IMR-90 (cell line): ENCODE measurements at regions not wholly inside any gene's neighbourhood (a gene's known extent, or its start where the extent isn't known, plus 50 kb on each side); places are given as distances from the start of the nearest gene placed in this dataset.

ENCODE experiments used
- ATAC-seq: fragments of 200-7000 bp; cut with Tn5 transposase; 2 replicates; pipeline ENCODE4 v1.9.1; 2020; ENCODE audit warnings: low read depth, mild to moderate bottlenecking, moderate library complexity
- BruUV-seq: library from RNA; stranded (reverse); fragments of 400-500 nt; replicated peaks from 2 replicates; lab custom pipeline; 2021; lab: Mats Ljungman, UMichigan
- CTCF ChIA-PET: fragments of 300-600 bp; formaldehyde crosslinking; extraction: SDS; loops from one replicate; lab custom pipeline; 2021; ENCODE audit warnings: antibody characterized with exemption; lab: Yijun Ruan, JAX
- POLR2A ChIA-PET: fragments of 300-600 bp; sonication (Branson Sonifier 250); formaldehyde crosslinking; loops from one replicate; lab custom pipeline; 2022; ENCODE audit warnings: antibody characterized with exemption; ENCODE audit not compliant: unreplicated experiment; lab: Charles Lee
- DNase-seq: peaks from one replicate; pipeline ENCODE4 v3.0.0; 2013
- H2AFZ ChIP-seq: replicated peaks from 2 replicates; pipeline ENCODE3; 2013; ENCODE audit warnings: low read length, mild to moderate bottlenecking; ENCODE audit not compliant: poor library complexity
- H2AK5ac ChIP-seq: 2 replicates; pipeline ENCODE4 v1.6.1; 2013; ENCODE audit warnings: low read depth, low read length, inconsistent platforms
- H2AK9ac ChIP-seq: replicated peaks from 2 replicates; pipeline ENCODE3; 2013; ENCODE audit warnings: mild to moderate bottlenecking, low read depth, low read length, moderate library complexity; ENCODE audit not compliant: poor library complexity
- H2BK120ac ChIP-seq: 2 replicates; pipeline ENCODE4 v1.6.1; 2013; ENCODE audit warnings: low read depth, low read length, inconsistent platforms
- H2BK15ac ChIP-seq: 3 replicates; pipeline ENCODE4 v1.6.1; 2013; ENCODE audit warnings: low read depth, low read length, inconsistent platforms
- H2BK20ac ChIP-seq: 2 replicates; pipeline ENCODE4 v1.6.1; 2013; ENCODE audit warnings: low read depth, mild to moderate bottlenecking, inconsistent platforms, low read length, moderate library complexity
- H2BK5ac ChIP-seq: 2 replicates; pipeline ENCODE4 v1.6.1; 2013; ENCODE audit warnings: mild to moderate bottlenecking, low read depth, low read length, inconsistent platforms; ENCODE audit not compliant: poor library complexity, severe bottlenecking
- H3K14ac ChIP-seq: replicated peaks from 2 replicates; pipeline ENCODE4 v1.6.1; 2013; ENCODE audit warnings: low read depth, low read length, inconsistent platforms
- H3K18ac ChIP-seq: 2 replicates; pipeline ENCODE4 v1.6.1; 2013; ENCODE audit warnings: low read depth, low read length, control low read depth
- H3K23ac ChIP-seq: 2 replicates; pipeline ENCODE4 v1.6.1; 2013; ENCODE audit warnings: low read depth, low read length, inconsistent platforms
- H3K27ac ChIP-seq: 2 replicates; pipeline ENCODE4 v1.5.1; 2013; ENCODE audit warnings: mild to moderate bottlenecking, control low read depth, low read length; ENCODE audit not compliant: insufficient read depth
- H3K27me3 ChIP-seq: 2 replicates; pipeline ENCODE4 v1.6.1; 2013; ENCODE audit warnings: low read length; ENCODE audit not compliant: control insufficient read depth, insufficient read depth
- H3K36me3 ChIP-seq: 2 replicates; pipeline ENCODE4 v1.6.1; 2013; ENCODE audit warnings: low read length, mixed read lengths; ENCODE audit not compliant: control insufficient read depth, insufficient read depth
- H3K4ac ChIP-seq: 2 replicates; pipeline ENCODE4 v1.6.1; 2013; ENCODE audit warnings: low read depth, low read length, inconsistent platforms
- H3K4me1 ChIP-seq: 2 replicates; pipeline ENCODE4 v1.6.1; 2013; ENCODE audit warnings: low read length, mixed read lengths; ENCODE audit not compliant: control insufficient read depth, insufficient read depth
- H3K4me2 ChIP-seq: 2 replicates; pipeline ENCODE4 v1.6.1; 2013; ENCODE audit warnings: low read depth, mild to moderate bottlenecking, control low read depth, low read length, moderate library complexity
- H3K4me3 ChIP-seq: 2 replicates; pipeline ENCODE4 v1.5.1; 2013; ENCODE audit warnings: low read depth, mild to moderate bottlenecking, control low read depth, low read length, moderate library complexity; ENCODE audit not compliant: insufficient read depth
- H3K56ac ChIP-seq: 2 replicates; pipeline ENCODE4 v1.6.1; 2013; ENCODE audit warnings: low read length, inconsistent platforms; ENCODE audit not compliant: insufficient read depth; ENCODE audit errors: extremely low read depth
- H3K79me1 ChIP-seq, 2 experiments: 2 replicates each; pipeline ENCODE4 v1.6.1; 2013; ENCODE audit warnings: low read length in 2 of 2, inconsistent platforms in 1 of 2, low read depth in 1 of 2
- H3K9ac ChIP-seq: 2 replicates; pipeline ENCODE4 v1.6.1; 2013; ENCODE audit warnings: low read depth, low read length, control low read depth
- H3K9me1 ChIP-seq: 2 replicates; pipeline ENCODE4 v1.6.1; 2013; ENCODE audit warnings: low read length, inconsistent platforms; ENCODE audit not compliant: insufficient read depth
- H3K9me3 ChIP-seq: 2 replicates; pipeline ENCODE4 v1.6.1; 2013; ENCODE audit warnings: low read length; ENCODE audit not compliant: control insufficient read depth, insufficient read depth
- H4K20me1 ChIP-seq: 2 replicates; pipeline ENCODE4 v1.6.1; 2013; ENCODE audit warnings: low read length, inconsistent platforms; ENCODE audit not compliant: insufficient read depth
- H4K5ac ChIP-seq: 2 replicates; pipeline ENCODE4 v1.6.1; 2013; ENCODE audit warnings: mild to moderate bottlenecking, low read depth, low read length, control low read depth
- H4K8ac ChIP-seq, 2 experiments: 2 replicates each; pipeline ENCODE4 v1.6.1; 2013; ENCODE audit warnings: low read depth in 2 of 2, low read length in 2 of 2, control low read depth in 1 of 2, inconsistent platforms in 1 of 2
- H4K91ac ChIP-seq: 2 replicates; pipeline ENCODE4 v1.6.1; 2013; ENCODE audit warnings: low read depth, low read length, inconsistent platforms; ENCODE audit not compliant: insufficient read depth
- CEBPB ChIP-seq: IDR thresholded peaks from 2 replicates; pipeline ENCODE4 v1.6.1; 2012; ENCODE audit warnings: low read depth, low read length, improper control_type of control experiment
- CHD1 ChIP-seq: IDR thresholded peaks from 2 replicates; pipeline ENCODE4 v1.6.1; 2012; ENCODE audit warnings: low read depth, low read length, improper control_type of control experiment
- ELK1 ChIP-seq: fragments of 150-350 bp; IDR thresholded peaks from 2 replicates; pipeline ENCODE4 v1.6.1; 2016; ENCODE audit warnings: low read depth, mild to moderate bottlenecking, low read length, moderate library complexity, borderline replicate concordance
- FOS ChIP-seq: fragments of 150-350 bp; IDR thresholded peaks from 2 replicates; pipeline ENCODE4 v1.6.1; 2016; ENCODE audit warnings: low read depth, low read length
- POLR2A ChIP-seq: IDR thresholded peaks from 2 replicates; pipeline ENCODE4 v1.6.1; 2012; ENCODE audit warnings: mild to moderate bottlenecking, low read depth, low read length
- RFX5 ChIP-seq: IDR thresholded peaks from 2 replicates; pipeline ENCODE4 v1.8.0; 2012; ENCODE audit warnings: low read depth, mild to moderate bottlenecking, low read length, moderate library complexity
- SMC3 ChIP-seq: fragments of 150-350 bp; IDR thresholded peaks from 2 replicates; pipeline ENCODE4 v1.6.1; 2016; ENCODE audit warnings: low read depth, mild to moderate bottlenecking, antibody characterized with exemption, low read length, moderate library complexity
- USF2 ChIP-seq: fragments of 150-350 bp; IDR thresholded peaks from 2 replicates; pipeline ENCODE4 v1.6.1; 2017; ENCODE audit warnings: mild to moderate bottlenecking, antibody characterized with exemption, low read length, low read depth
- WGBS, 2 experiments: methylation state at CpG; one replicate each; pipeline versions ENCODE4 v1.1.5 to v1.1.7; 2013; ENCODE audit warnings: missing lambda C conversion rate in 2 of 2; ENCODE audit not compliant: insufficient read length in 1 of 2; ENCODE audit errors: extremely low coverage in 2 of 2; 5-methylcytosine and 5-hydroxymethylcytosine counted together
- dilution Hi-C: fragments of 300-500 bp; cut with HindIII; formaldehyde crosslinking; loops from one replicate; pipeline ENCODE4 v1.14.3; 2018; ENCODE audit warnings: low sequenced_read_pairs; ENCODE audit not compliant: unreplicated experiment
- in situ Hi-C: fragments of 300-500 bp; cut with MboI; formaldehyde crosslinking; loops from 3 replicates; pipeline ENCODE4 v1.14.3; 2019; ENCODE audit warnings: low sequenced_read_pairs, inconsistent platforms, mixed read lengths
- intact Hi-C: fragments of 100-400 bp; cut with micrococcal nuclease; formaldehyde crosslinking; loops from 2 replicates; pipeline ENCODE4 v1.10.0; 2022

- dilution Hi-C loops, result no loop called here
- H3K9ac ChIP-seq, result no peak overlapping the region
- H2AFZ ChIP-seq, result no peak overlapping the region
- in situ Hi-C loops, result no loop called here
- no peak overlapping the region for H3K4me2 ChIP-seq
- BruUV-seq, result no TSS peak
- no peak overlapping the region for H2BK15ac ChIP-seq
- H2AK5ac ChIP-seq, result no peak overlapping the region
- POLR2A ChIA-PET, result no interaction called here
- no peaks in the 10 kb centered on the region for H3K27me3 ChIP-seq
- no peak overlapping the region for H3K4ac ChIP-seq
- no peaks in the 10 kb centered on the region for H3K9me1 ChIP-seq
- H2BK5ac ChIP-seq, result no peak overlapping the region
- H3K36me3 ChIP-seq, result no peaks in the 10 kb centered on the region
- H3K14ac ChIP-seq, result no peak overlapping the region
- no peaks in the 10 kb centered on the region; the same call in 1 of the 2 replicates for H3K9me3 ChIP-seq
- H3K4me3 ChIP-seq, result no peak overlapping the region
- H3K23ac ChIP-seq, result no peak overlapping the region
- DNase-seq (no peak), ATAC-seq (no peak)
- no peak overlapping the region for H2BK20ac ChIP-seq
- H3K18ac ChIP-seq, result no peak overlapping the region
- WGBS, 2 experiments, result 72% methylated on average over 3 of the region's 7 CpGs; no CpG with 5 or more reads in 1 of the 2 experiments
- H4K8ac ChIP-seq, result no peak overlapping the region
- H3K79me1 ChIP-seq, result no peaks in the 10 kb centered on the region
- H4K20me1 ChIP-seq, result no peaks in the 10 kb centered on the region
- no peak overlapping the region for H3K27ac ChIP-seq
- no peak overlapping the region for H4K5ac ChIP-seq
- intact Hi-C loops, result no loop called here
- H2BK120ac ChIP-seq, result no peak overlapping the region
- no peaks in the 10 kb centered on the region for H3K4me1 ChIP-seq
- H2AK9ac ChIP-seq, result no peak overlapping the region
- H3K56ac ChIP-seq, result no peak overlapping the region
- H4K91ac ChIP-seq, result no peak overlapping the region
- CTCF ChIA-PET, result interaction anchor here (0.6 kb wide), 1 partner anchor 952 kb away, joined by 3 read pairs; no protein-coding TSS in a partner anchor
- TF ChIP-seq RFX5 (no peak), ELK1 (no peak), CEBPB (no peak), CHD1 (no peak), POLR2A (no peak), FOS (no peak), SMC3 (no peak), USF2 (no peak)
Observed at GRCh38 chr2:82780050-82780449, 1679.0 kb downstream of the SUCLG1 start.
